ENCODE measurements at regions not wholly inside any gene's neighbourhood (a gene's known extent, or its start where the extent isn't known, plus 50 kb on each side); places are given as distances from the start of the nearest gene placed in this dataset.

GRCh38 chr13:44267203-44267602, 106.4 kb upstream of the SERP2 start:
- TF ChIP-seq CTCF (IDR thresholded peaks at IDR 0.05 in 4 of 5, conservative IDR thresholded peaks at IDR 0.05 in 1 of 5) (no peak), POLR2A (IDR thresholded peaks at IDR 0.05) (no peak)
